ENCODE measurements at regions not wholly inside any gene's neighbourhood (a gene's known extent, or its start where the extent isn't known, plus 50 kb on each side); places are given as distances from the start of the nearest gene placed in this dataset.
A peak's percentile ranks its signal among the peaks of the same experiment; 100 is the strongest.
"Not testable (repeated sequence)": the region's sequence is repeated elsewhere in the genome, so short reads cannot be mapped to it uniquely, and the experiment has no call there.

GRCh38 chr2:53366543-53366942 lies 401.1 kb upstream of the CHAC2 start:
- DNase-seq (ENCODE audit: low spot score) = no peak

GRCh38 chr2:53362934-53363333 lies 404.7 kb upstream of the CHAC2 start:
- no peak for DNase-seq (ENCODE audit: low spot score)

GRCh38 chr2:53356291-53356905 lies 411.2 kb upstream of the CHAC2 start:
- no peak for DNase-seq (ENCODE audit: low spot score)

- peak; percentile 83 for DNase-seq (ENCODE audit: low spot score)
Measured at GRCh38 chr2:53353135-53354114, 414.2 kb upstream of the CHAC2 start.

- no peak for DNase-seq (ENCODE audit: low spot score)
Measured at GRCh38 chr2:53347269-53347668, 420.3 kb upstream of the CHAC2 start.

GRCh38 chr2:53342248-53342647 lies 425.4 kb upstream of the CHAC2 start:
- no peak for DNase-seq (ENCODE audit: low spot score)

- no peak for DNase-seq (ENCODE audit: low spot score)
Measured at GRCh38 chr2:53334610-53335009, 433.0 kb upstream of the CHAC2 start.

GRCh38 chr2:53331667-53332066 lies 435.9 kb upstream of the CHAC2 start:
- DNase-seq (ENCODE audit: low spot score) = no peak

GRCh38 chr2:53317861-53318260 lies 449.7 kb upstream of the CHAC2 start:
- no peak for DNase-seq (ENCODE audit: low spot score)

- no peak for DNase-seq (ENCODE audit: low spot score)
Measured at GRCh38 chr2:53315149-53315548, 452.5 kb upstream of the CHAC2 start.

GRCh38 chr2:53314718-53315117 lies 452.9 kb upstream of the CHAC2 start:
- no peak for DNase-seq (ENCODE audit: low spot score)

GRCh38 chr2:53313644-53314043 lies 454.0 kb upstream of the CHAC2 start:
- not testable (repeated sequence) for DNase-seq (ENCODE audit: low spot score)

- DNase-seq (ENCODE audit: low spot score) = peak; percentile 59
Measured at GRCh38 chr2:53312721-53313120, 454.9 kb upstream of the CHAC2 start.

- no peak for DNase-seq (ENCODE audit: low spot score)
Measured at GRCh38 chr2:53312181-53312580, 455.4 kb upstream of the CHAC2 start.

- DNase-seq (ENCODE audit: low spot score) = no peak
Measured at GRCh38 chr2:53303012-53303578, 464.5 kb upstream of the CHAC2 start.

GRCh38 chr2:53302455-53302854 lies 465.1 kb upstream of the CHAC2 start:
- no peak for DNase-seq (ENCODE audit: low spot score)

GRCh38 chr2:53289309-53290006 lies 478.1 kb upstream of the CHAC2 start:
- no peak for DNase-seq (ENCODE audit: low spot score)

GRCh38 chr2:53286345-53286744 lies 481.3 kb upstream of the CHAC2 start:
- DNase-seq (ENCODE audit: low spot score) = no peak

GRCh38 chr2:53275743-53276142 lies 491.9 kb upstream of the CHAC2 start:
- DNase-seq (ENCODE audit: low spot score) = no peak

- DNase-seq (ENCODE audit: low spot score) = no peak
Measured at GRCh38 chr2:53268626-53269025, 499.0 kb upstream of the CHAC2 start.

GRCh38 chr2:53268086-53268485 lies 499.5 kb upstream of the CHAC2 start:
- no peak for DNase-seq (ENCODE audit: low spot score)

Measured in umbilical cord (tissue), 1 donor.